Testis (tissue), 2 donors: ENCODE measurements at regions not wholly inside any gene's neighbourhood (a gene's known extent, or its start where the extent isn't known, plus 50 kb on each side); places are given as distances from the start of the nearest gene placed in this dataset.

Experiments
- CTCF ChIP-seq, 3 experiments: fragments of 450-650 bp in 2 of 3; fragments of 200-600 bp in 1 of 3; sonication (generic) in 1 of 3; IDR thresholded peaks; one replicate each; pipeline ENCODE4 v1.5.1; 2016 to 2019; ENCODE audit warnings: antibody characterized with exemption in 3 of 3, mild to moderate bottlenecking in 2 of 3, moderate library complexity in 1 of 3
- POLR2A ChIP-seq: fragments of 450-650 bp; IDR thresholded peaks from one replicate; pipeline ENCODE4 v1.6.1; 2017; ENCODE audit warnings: antibody characterized with exemption, mild to moderate bottlenecking, moderate library complexity

- TF ChIP-seq POLR2A (no peak), CTCF (IDR thresholded peaks at IDR 0.05) (no peak)
Measured at GRCh38 chr1:198449727-198450433, 90.6 kb downstream of the ATP6V1G3 start.
